ENCODE measurements at regions not wholly inside any gene's neighbourhood (a gene's known extent, or its start where the extent isn't known, plus 50 kb on each side); places are given as distances from the start of the nearest gene placed in this dataset.

- DNase-seq (ENCODE audit: low read depth, low spot score) = no peak
- no peak for TF ChIP-seq CTCF (IDR thresholded peaks at IDR 0.05; ENCODE audit: low read depth, low read length)
- in situ Hi-C loops (cut with HindIII; ENCODE audit: low sequenced_read_pairs) = no loop called here
- no peak overlapping the region for H3K4me3 ChIP-seq (ENCODE audit: low read depth, low read length)
Measured at GRCh38 chr2:184256611-184257010, 341.7 kb upstream of the ZNF804A start.

- TF ChIP-seq CTCF (IDR thresholded peaks at IDR 0.05; ENCODE audit: low read depth, low read length) = no peak
- no peak for DNase-seq (ENCODE audit: low read depth, low spot score)
- no peak overlapping the region for H3K4me3 ChIP-seq (ENCODE audit: low read depth, low read length)
- in situ Hi-C loops (cut with HindIII; ENCODE audit: low sequenced_read_pairs) = no loop called here
Measured at GRCh38 chr2:184261331-184261730, 337.0 kb upstream of the ZNF804A start.

GRCh38 chr2:184261818-184262217 lies 336.5 kb upstream of the ZNF804A start:
- in situ Hi-C loops (cut with HindIII; ENCODE audit: low sequenced_read_pairs) = no loop called here
- no peak for DNase-seq (ENCODE audit: low read depth, low spot score)
- TF ChIP-seq CTCF (IDR thresholded peaks at IDR 0.05; ENCODE audit: low read depth, low read length) = no peak
- H3K4me3 ChIP-seq (ENCODE audit: low read depth, low read length) = no peak overlapping the region

GRCh38 chr2:184268900-184269477 lies 329.3 kb upstream of the ZNF804A start:
- H3K4me3 ChIP-seq (ENCODE audit: low read depth, low read length) = no peak overlapping the region
- in situ Hi-C loops (cut with HindIII; ENCODE audit: low sequenced_read_pairs) = no loop called here
- no peak for DNase-seq (ENCODE audit: low read depth, low spot score)
- TF ChIP-seq CTCF (IDR thresholded peaks at IDR 0.05; ENCODE audit: low read depth, low read length) = no peak

GRCh38 chr2:184270660-184271059 lies 327.7 kb upstream of the ZNF804A start:
- DNase-seq (ENCODE audit: low read depth, low spot score) = no peak
- no peak overlapping the region for H3K4me3 ChIP-seq (ENCODE audit: low read depth, low read length)
- TF ChIP-seq CTCF (IDR thresholded peaks at IDR 0.05; ENCODE audit: low read depth, low read length) = no peak
- in situ Hi-C loops (cut with HindIII; ENCODE audit: low sequenced_read_pairs) = no loop called here

GRCh38 chr2:184272056-184272455 lies 326.3 kb upstream of the ZNF804A start:
- H3K4me3 ChIP-seq (ENCODE audit: low read depth, low read length) = no peak overlapping the region
- no peak for TF ChIP-seq CTCF (IDR thresholded peaks at IDR 0.05; ENCODE audit: low read depth, low read length)
- in situ Hi-C loops (cut with HindIII; ENCODE audit: low sequenced_read_pairs) = no loop called here
- DNase-seq (ENCODE audit: low read depth, low spot score) = no peak

- TF ChIP-seq CTCF (IDR thresholded peaks at IDR 0.05; ENCODE audit: low read depth, low read length) = no peak
- no peak for DNase-seq (ENCODE audit: low read depth, low spot score)
- no peak overlapping the region for H3K4me3 ChIP-seq (ENCODE audit: low read depth, low read length)
- in situ Hi-C loops (cut with HindIII; ENCODE audit: low sequenced_read_pairs) = no loop called here
Measured at GRCh38 chr2:184294831-184295230, 303.5 kb upstream of the ZNF804A start.
